Fibroblast of lung (primary cell): ENCODE measurements at regions not wholly inside any gene's neighbourhood (a gene's known extent, or its start where the extent isn't known, plus 50 kb on each side); places are given as distances from the start of the nearest gene placed in this dataset.

Source experiments
- CTCF ChIP-seq, 2 donors: IDR thresholded peaks in 1 of 2; conservative IDR thresholded peaks in 1 of 2; 1 replicate in 1 of 2; 2 replicates in 1 of 2; pipeline ENCODE4 v1.5.1; 2011 to 2012; ENCODE audit warnings: low read length in 2 of 2, control low read depth in 1 of 2, inconsistent platforms in 1 of 2, low read depth in 1 of 2, mild to moderate bottlenecking in 1 of 2
- EZH2 ChIP-seq: IDR thresholded peaks from 2 replicates; pipeline ENCODE4 v1.5.1; 2012; ENCODE audit warnings: low read length, control low read depth, mild to moderate bottlenecking; ENCODE audit errors: missing control alignments

- TF ChIP-seq CTCF (conservative IDR thresholded peaks at IDR 0.05 in 1 of 2, IDR thresholded peaks at IDR 0.05 in 1 of 2; ENCODE audit: low read depth in 1 of 2, low read length in 2 of 2) (no peak), EZH2 (no peak)
These were observed 73.8 kb downstream of the IRX2 start for GRCh38 chr5:2677689-2678088.
